ENCODE measurements at regions not wholly inside any gene's neighbourhood (a gene's known extent, or its start where the extent isn't known, plus 50 kb on each side); places are given as distances from the start of the nearest gene placed in this dataset.

GRCh38 chr1:244315996-244316395, 135.7 kb downstream of the ADSS2 start:
- TF ChIP-seq ZFX (IDR thresholded peaks at IDR 0.05) (no peak), CTCF (conservative IDR thresholded peaks at IDR 0.05) (no peak)
- no peak overlapping the region for H3K27ac ChIP-seq

GRCh38 chr1:244316407-244316806, 135.3 kb downstream of the ADSS2 start:
- H3K27ac ChIP-seq = no peak overlapping the region
- TF ChIP-seq ZFX (IDR thresholded peaks at IDR 0.05) (no peak), CTCF (conservative IDR thresholded peaks at IDR 0.05) (no peak)

- TF ChIP-seq CTCF (conservative IDR thresholded peaks at IDR 0.05) (no peak), ZFX (IDR thresholded peaks at IDR 0.05) (no peak)
- no peak overlapping the region for H3K27ac ChIP-seq
Measured at GRCh38 chr1:244316986-244317655, 134.6 kb downstream of the ADSS2 start.

- TF ChIP-seq ZFX (IDR thresholded peaks at IDR 0.05) (no peak), CTCF (conservative IDR thresholded peaks at IDR 0.05) (no peak)
- H3K27ac ChIP-seq = no peak overlapping the region
Measured at GRCh38 chr1:244318078-244318477, 133.6 kb downstream of the ADSS2 start.

- TF ChIP-seq ZFX (IDR thresholded peaks at IDR 0.05) (no peak), CTCF (conservative IDR thresholded peaks at IDR 0.05) (no peak)
- H3K27ac ChIP-seq = no peak overlapping the region
Measured at GRCh38 chr1:244318512-244318911, 133.2 kb downstream of the ADSS2 start.

GRCh38 chr1:244319283-244320132, 132.2 kb downstream of the ADSS2 start:
- TF ChIP-seq CTCF (conservative IDR thresholded peaks at IDR 0.05) = no peak
- TF ChIP-seq ZFX (IDR thresholded peaks at IDR 0.05) = no peak
- no peak overlapping the region for H3K27ac ChIP-seq

GRCh38 chr1:244322181-244322580, 129.5 kb downstream of the ADSS2 start:
- peak overlapping the region; percentile 46 for H3K27ac ChIP-seq

More at GRCh38 chr1:244322181-244322580, 129.5 kb downstream of the ADSS2 start:
- no peak for TF ChIP-seq CTCF (conservative IDR thresholded peaks at IDR 0.05)
- TF ChIP-seq ZFX (IDR thresholded peaks at IDR 0.05) = no peak

All from C4-2B (cell line).